H1 (cell line): ENCODE measurements at regions not wholly inside any gene's neighbourhood (a gene's known extent, or its start where the extent isn't known, plus 50 kb on each side); places are given as distances from the start of the nearest gene placed in this dataset.

Experiments
- CTCF ChIA-PET: fragments of 300-600 bp; sonication (Branson Sonifier 250); formaldehyde crosslinking; loops from one replicate; lab custom pipeline; 2021; ENCODE audit not compliant: partially characterized antibody; lab: Charles Lee
- POLR2A ChIA-PET: fragments of 300-600 bp; sonication (Branson Sonifier 250); formaldehyde crosslinking; loops from one replicate; lab custom pipeline; 2021; ENCODE audit warnings: inconsistent platforms; ENCODE audit not compliant: partially characterized antibody; lab: Charles Lee
- DNase-seq, 2 experiments: peaks; one replicate each; pipeline versions ENCODE4 v3.0.0 to v3.0.0-alpha.2; 2010 to 2022; ENCODE audit warnings: low spot score in 2 of 2, low read depth in 1 of 2, mixed read lengths in 1 of 2
- FAIRE-seq: peaks from 2 replicates; lab custom pipeline; 2011; peaks lifted over from hg19 to GRCh38; lab: Jason Lieb, UNC
- H2AFZ ChIP-seq: 2 replicates; pipeline ENCODE4 v1.8.1; 2012; ENCODE audit warnings: low read length, inconsistent platforms
- H2AK5ac ChIP-seq: 2 replicates; pipeline ENCODE4 v1.6.1; 2013; ENCODE audit warnings: low read depth, low read length
- H2BK120ac ChIP-seq: replicated peaks from 2 replicates; pipeline ENCODE3; 2013; ENCODE audit warnings: low read depth, low read length, inconsistent platforms
- H2BK12ac ChIP-seq: 2 replicates; pipeline ENCODE4 v1.6.1; 2013; ENCODE audit warnings: low read depth, low read length
- H2BK15ac ChIP-seq: 2 replicates; pipeline ENCODE4 v1.6.1; 2013; ENCODE audit warnings: low read length
- H2BK20ac ChIP-seq: 2 replicates; pipeline ENCODE4 v1.6.1; 2013; ENCODE audit warnings: low read length
- H2BK5ac ChIP-seq: 2 replicates; pipeline ENCODE4 v1.6.1; 2013; ENCODE audit warnings: low read depth, low read length
- H3K14ac ChIP-seq: 2 replicates; pipeline ENCODE4 v1.6.1; 2013; ENCODE audit warnings: inconsistent platforms; ENCODE audit not compliant: insufficient read length
- H3K18ac ChIP-seq: 2 replicates; pipeline ENCODE4 v1.6.1; 2013; ENCODE audit warnings: low read length; ENCODE audit errors: extremely low read depth
- H3K23ac ChIP-seq: 2 replicates; pipeline ENCODE4 v1.6.1; 2013; ENCODE audit warnings: inconsistent platforms; ENCODE audit not compliant: insufficient read length
- H3K23me2 ChIP-seq: 2 replicates; pipeline ENCODE4 v1.6.1; 2013; ENCODE audit warnings: low read depth, low read length
- H3K27ac ChIP-seq: 2 replicates; pipeline ENCODE4 v1.6.1; 2011; ENCODE audit warnings: low read depth, low read length, inconsistent platforms
- H3K27me3 ChIP-seq, 4 experiments: replicated peaks in 1 of 4; 1 replicate in 1 of 4; 2 replicates in 3 of 4; pipeline versions ENCODE4 v1.6.1 to v1.8.1; 2011 to 2013; ENCODE audit warnings: low read length in 3 of 4, mild to moderate bottlenecking in 3 of 4, inconsistent platforms in 2 of 4, mixed read lengths in 2 of 4, moderate library complexity in 1 of 4; ENCODE audit not compliant: control insufficient read depth in 3 of 4, insufficient read depth in 3 of 4; ENCODE audit errors: extremely low read depth in 1 of 4
- H3K36me3 ChIP-seq, 4 experiments: 2 replicates each; pipeline versions ENCODE4 v1.6.1 to v1.8.1; 2011 to 2013; ENCODE audit warnings: mild to moderate bottlenecking in 4 of 4, low read length in 3 of 4, moderate library complexity in 2 of 4, control low read depth in 1 of 4, inconsistent platforms in 1 of 4; ENCODE audit not compliant: insufficient read depth in 4 of 4, control insufficient read depth in 2 of 4
- H3K4ac ChIP-seq: replicated peaks from 2 replicates; pipeline ENCODE3; 2013; ENCODE audit warnings: low read length, low read depth, mixed read lengths, inconsistent platforms; ENCODE audit not compliant: insufficient read length
- H3K4me1 ChIP-seq, 4 experiments: replicated peaks in 1 of 4; 1 replicate in 1 of 4; 2 replicates in 3 of 4; pipeline versions ENCODE4 v1.6.1 to v1.8.1; 2011 to 2013; ENCODE audit warnings: low read length in 3 of 4, inconsistent platforms in 2 of 4, mixed read lengths in 1 of 4; ENCODE audit not compliant: insufficient read depth in 4 of 4, control insufficient read depth in 3 of 4
- H3K4me2 ChIP-seq, 2 experiments: 2 replicates each; pipeline versions ENCODE4 v1.6.1 to v1.8.1; 2011 to 2013; ENCODE audit warnings: low read depth in 2 of 2, low read length in 2 of 2, control low read depth in 1 of 2, inconsistent platforms in 1 of 2, mild to moderate bottlenecking in 1 of 2; ENCODE audit not compliant: insufficient read depth in 1 of 2
- H3K4me3 ChIP-seq, 4 experiments: fragments of 200-600, 300-600 bp in 1 of 4; sonication (generic), shearing (Covaris generic), sonication (Bioruptor Twin) in 1 of 4; 2 replicates each; pipeline versions ENCODE4 v1.5.1 to v1.8.1; 2011 to 2016; ENCODE audit warnings: low read length in 4 of 4, low read depth in 3 of 4, control low read depth in 2 of 4, inconsistent platforms in 2 of 4, mild to moderate bottlenecking in 2 of 4, mixed read lengths in 1 of 4, moderate library complexity in 1 of 4; ENCODE audit not compliant: insufficient read depth in 2 of 4; ENCODE audit errors: extremely low read depth in 1 of 4
- H3K56ac ChIP-seq: replicated peaks from 2 replicates; pipeline ENCODE3; 2013; ENCODE audit warnings: low read depth, mild to moderate bottlenecking, mixed read lengths, low read length, inconsistent platforms; ENCODE audit not compliant: insufficient read length
- H3K79me1 ChIP-seq: 2 replicates; pipeline ENCODE4 v1.6.1; 2013; ENCODE audit warnings: low read depth, low read length, control low read depth
- H3K79me2 ChIP-seq, 2 experiments: 2 replicates each; pipeline versions ENCODE4 v1.6.1 to v1.8.1; 2012 to 2013; ENCODE audit warnings: low read length in 2 of 2, mild to moderate bottlenecking in 2 of 2, inconsistent platforms in 1 of 2; ENCODE audit not compliant: insufficient read depth in 2 of 2, control insufficient read depth in 1 of 2
- H3K9ac ChIP-seq, 4 experiments: replicated peaks in 1 of 4; 1 replicate in 1 of 4; 2 replicates in 3 of 4; pipeline versions ENCODE4 v1.6.1 to v1.8.1; 2011 to 2013; ENCODE audit warnings: low read depth in 3 of 4, low read length in 3 of 4, control low read depth in 2 of 4, mild to moderate bottlenecking in 2 of 4, moderate library complexity in 2 of 4, inconsistent platforms in 1 of 4; ENCODE audit errors: extremely low read depth in 1 of 4
- H3K9me3 ChIP-seq, 2 experiments: 2 replicates each; pipeline versions ENCODE4 v1.6.1 to v1.8.1; 2012 to 2013; ENCODE audit warnings: mild to moderate bottlenecking in 2 of 2, moderate library complexity in 2 of 2, control low read depth in 1 of 2, inconsistent platforms in 1 of 2, low read depth in 1 of 2, low read length in 1 of 2, mixed read lengths in 1 of 2; ENCODE audit not compliant: insufficient read depth in 2 of 2
- H4K20me1 ChIP-seq, 2 experiments: replicated peaks in 1 of 2; 2 replicates each; pipeline versions ENCODE3 to v1.8.1; 2011 to 2013; ENCODE audit warnings: inconsistent platforms in 2 of 2, low read length in 2 of 2, mild to moderate bottlenecking in 1 of 2; ENCODE audit not compliant: insufficient read depth in 2 of 2, control insufficient read depth in 1 of 2
- H4K5ac ChIP-seq: 2 replicates; pipeline ENCODE4 v1.6.1; 2013; ENCODE audit warnings: low read length, low read depth, mixed read lengths, inconsistent platforms; ENCODE audit not compliant: insufficient read length
- H4K8ac ChIP-seq: 2 replicates; pipeline ENCODE4 v1.8.0; 2013; ENCODE audit warnings: mild to moderate bottlenecking, moderate library complexity, low read length, inconsistent platforms; ENCODE audit not compliant: insufficient read depth; ENCODE audit errors: extremely low read depth
- H4K91ac ChIP-seq: replicated peaks from 2 replicates; pipeline ENCODE3; 2013; ENCODE audit warnings: low read length, mixed read lengths, inconsistent platforms; ENCODE audit not compliant: insufficient read length
- GTF2F1 ChIP-seq: IDR thresholded peaks from 2 replicates; pipeline ENCODE4 v1.6.1; 2012; ENCODE audit warnings: low read depth, low read length, improper control_type of control experiment, borderline replicate concordance
- SIRT6 ChIP-seq: IDR thresholded peaks from one replicate; pipeline ENCODE4 v1.7.1; 2012; ENCODE audit warnings: low read length, inconsistent platforms
- SIX5 ChIP-seq: IDR thresholded peaks from 2 replicates; pipeline ENCODE4 v1.6.1; 2011; ENCODE audit warnings: mild to moderate bottlenecking, low read depth, low read length
- SUZ12 ChIP-seq: fragments of 200-600 bp; sonication (generic); IDR thresholded peaks from 2 replicates; pipeline ENCODE4 v1.6.1; 2012; ENCODE audit warnings: mild to moderate bottlenecking, inconsistent platforms, low read length, moderate library complexity, mixed read lengths
- WGBS, 2 experiments: shearing (Covaris generic) in 1 of 2; methylation state at CpG; one replicate each; pipeline versions ENCODE4 v1.1.6 to v1.1.7; 2013 to 2015; ENCODE audit warnings: low lambda C conversion rate in 2 of 2, mixed read lengths in 2 of 2, inconsistent platforms in 1 of 2, low coverage in 1 of 2, missing lambda C conversion rate in 1 of 2; ENCODE audit not compliant: insufficient replicate concordance in 2 of 2, insufficient coverage in 1 of 2, insufficient read length in 1 of 2; ENCODE audit errors: extremely low coverage in 1 of 2, missing lambda C conversion rate in 1 of 2; 5-methylcytosine and 5-hydroxymethylcytosine counted together
- TF ChIP-seq, protein P1 (sequence below), 3 experiments: IDR thresholded peaks; 1 replicate in 2 of 3; 2 replicates in 1 of 3; pipeline versions ENCODE4 v1.5.1 to v1.6.1; 2011; ENCODE audit warnings: low read length in 3 of 3, mild to moderate bottlenecking in 3 of 3, inconsistent platforms in 2 of 3, low read depth in 1 of 3, moderate library complexity in 1 of 3; ENCODE audit not compliant: insufficient read depth in 1 of 3; ENCODE audit errors: control extremely low read depth in 1 of 3
- TF ChIP-seq, protein P2 (sequence below): IDR thresholded peaks from 2 replicates; pipeline ENCODE4 v1.6.1; 2011; ENCODE audit warnings: low read depth, mild to moderate bottlenecking, low read length; ENCODE audit not compliant: insufficient read depth

DNA sequence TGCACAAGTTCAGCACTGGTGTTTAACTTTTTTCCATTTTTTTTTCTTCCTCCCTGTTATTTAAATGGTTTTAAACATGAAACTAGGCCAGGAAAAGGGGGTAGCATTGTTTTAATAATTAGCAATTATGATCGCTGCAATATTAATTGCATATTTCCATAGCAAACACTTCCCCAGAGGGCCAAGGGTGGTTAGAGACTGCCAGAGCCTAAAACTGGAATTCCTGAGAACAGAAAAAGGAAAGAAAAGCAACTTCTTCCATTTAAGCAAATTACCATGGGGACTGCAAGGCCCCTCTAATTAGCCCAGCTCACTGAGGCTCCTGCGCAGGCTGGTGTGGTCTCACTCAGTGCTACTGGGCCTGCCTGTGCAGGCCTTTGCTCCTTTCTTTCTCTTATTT lies 201.5 kb downstream of the SMAD2 start:
- no peak overlapping the region for H3K56ac ChIP-seq
- H4K20me1 ChIP-seq: no peaks in the 10 kb centered on the region
- no peak overlapping the region for H2AFZ ChIP-seq
- H3K4me2 ChIP-seq: no peak overlapping the region
- no peaks in the 10 kb centered on the region; a peak in 1 of 7 replicates for H3K27me3 ChIP-seq
- no peak overlapping the region for H2BK120ac ChIP-seq
- H3K23ac ChIP-seq: no peak overlapping the region
- DNase-seq (no peak), FAIRE-seq (no peak)
- no peak overlapping the region for H4K8ac ChIP-seq
- no peak overlapping the region for H2BK5ac ChIP-seq
- H3K36me3 ChIP-seq: no peaks in the 10 kb centered on the region
- no peak overlapping the region for H2BK12ac ChIP-seq
- H3K9me3 ChIP-seq: no peaks in the 10 kb centered on the region
- no peak overlapping the region for H2AK5ac ChIP-seq
- H3K18ac ChIP-seq: no peak overlapping the region
- ChIA-PET CTCF (interaction anchor here (4.0 kb wide), 1 partner anchor 19 kb away, joined by 17 read pairs; no protein-coding TSS in a partner anchor), POLR2A (no interaction called here)
- H4K5ac ChIP-seq: no peak overlapping the region
- no peaks in the 10 kb centered on the region for H3K79me2 ChIP-seq
- no peak overlapping the region for H3K14ac ChIP-seq
- H4K91ac ChIP-seq: no peak overlapping the region
- H3K4me1 ChIP-seq: peaks cover 0 to 2% (median 0%) of the 10 kb centered on the region in 4 experiments; a peak in 1 of 7 replicates
- no peak overlapping the region for H3K4me3 ChIP-seq
- no peaks in the 10 kb centered on the region for H3K79me1 ChIP-seq
- H3K27ac ChIP-seq: no peak overlapping the region
- H3K23me2 ChIP-seq: no peaks in the 10 kb centered on the region
- WGBS, 2 experiments: 90% methylated on average over 2 of the region's 2 CpGs; no CpG with 5 or more reads in 1 of the 2 experiments
- no peak overlapping the region for H2BK20ac ChIP-seq
- no peak overlapping the region for H3K9ac ChIP-seq
- no peak overlapping the region for H3K4ac ChIP-seq
- no peak overlapping the region for H2BK15ac ChIP-seq
- TF ChIP-seq, protein P1, sequence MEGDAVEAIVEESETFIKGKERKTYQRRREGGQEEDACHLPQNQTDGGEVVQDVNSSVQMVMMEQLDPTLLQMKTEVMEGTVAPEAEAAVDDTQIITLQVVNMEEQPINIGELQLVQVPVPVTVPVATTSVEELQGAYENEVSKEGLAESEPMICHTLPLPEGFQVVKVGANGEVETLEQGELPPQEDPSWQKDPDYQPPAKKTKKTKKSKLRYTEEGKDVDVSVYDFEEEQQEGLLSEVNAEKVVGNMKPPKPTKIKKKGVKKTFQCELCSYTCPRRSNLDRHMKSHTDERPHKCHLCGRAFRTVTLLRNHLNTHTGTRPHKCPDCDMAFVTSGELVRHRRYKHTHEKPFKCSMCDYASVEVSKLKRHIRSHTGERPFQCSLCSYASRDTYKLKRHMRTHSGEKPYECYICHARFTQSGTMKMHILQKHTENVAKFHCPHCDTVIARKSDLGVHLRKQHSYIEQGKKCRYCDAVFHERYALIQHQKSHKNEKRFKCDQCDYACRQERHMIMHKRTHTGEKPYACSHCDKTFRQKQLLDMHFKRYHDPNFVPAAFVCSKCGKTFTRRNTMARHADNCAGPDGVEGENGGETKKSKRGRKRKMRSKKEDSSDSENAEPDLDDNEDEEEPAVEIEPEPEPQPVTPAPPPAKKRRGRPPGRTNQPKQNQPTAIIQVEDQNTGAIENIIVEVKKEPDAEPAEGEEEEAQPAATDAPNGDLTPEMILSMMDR (IDR thresholded peaks at IDR 0.05; ENCODE audit: control extremely low read depth in 1 of 3, insufficient read depth in 1 of 3, low read depth in 1 of 3, low read length in 3 of 3): no peak
- TF ChIP-seq SUZ12 (no peak), GTF2F1 (no peak), SIX5 (no peak), SIRT6 (no peak)
- TF ChIP-seq, protein P2, sequence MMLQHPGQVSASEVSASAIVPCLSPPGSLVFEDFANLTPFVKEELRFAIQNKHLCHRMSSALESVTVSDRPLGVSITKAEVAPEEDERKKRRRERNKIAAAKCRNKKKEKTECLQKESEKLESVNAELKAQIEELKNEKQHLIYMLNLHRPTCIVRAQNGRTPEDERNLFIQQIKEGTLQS: no peak
